ENCODE measurements at regions not wholly inside any gene's neighbourhood (a gene's known extent, or its start where the extent isn't known, plus 50 kb on each side); places are given as distances from the start of the nearest gene placed in this dataset.
A peak's percentile ranks its signal among the peaks of the same experiment; 100 is the strongest.

DNA sequence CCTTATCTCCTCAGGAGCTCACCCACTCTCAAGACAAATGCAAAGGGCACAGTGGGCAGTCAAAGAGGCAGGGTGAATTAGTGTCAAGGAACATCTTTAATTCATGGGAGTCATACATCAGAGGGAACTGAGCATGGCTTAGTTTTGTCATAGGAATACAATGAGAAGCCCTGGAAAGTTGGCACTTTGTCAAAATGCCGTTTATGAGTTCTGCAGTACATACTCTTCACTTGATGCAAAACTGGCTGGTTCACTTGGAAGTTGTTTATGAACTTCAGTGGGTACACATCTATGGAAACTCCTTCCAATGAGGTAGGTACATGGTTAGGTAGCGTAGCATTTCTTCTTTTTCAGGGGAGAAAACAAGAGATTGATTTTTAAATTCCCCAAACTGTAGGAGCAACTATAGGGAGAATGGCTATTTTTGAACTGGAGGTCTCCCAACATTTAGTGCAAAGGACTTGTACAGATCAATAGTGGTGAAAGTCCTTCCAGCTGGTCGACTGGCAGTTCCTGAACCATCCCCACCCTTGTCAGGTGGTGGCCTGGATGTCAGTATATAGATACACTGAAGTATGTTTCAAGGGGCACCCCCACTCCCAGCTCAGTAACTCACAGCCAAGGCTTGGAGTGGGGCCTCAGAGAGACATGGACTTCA lies 580.5 kb downstream of the REEP3 start (continued):
- TF ChIP-seq TBX2 (CRISPR knock-in tag; IDR thresholded peaks at IDR 0.05; ENCODE audit: borderline replicate concordance) (no peak), ZNF570 (CRISPR knock-in tag; IDR thresholded peaks at IDR 0.05; ENCODE audit: borderline replicate concordance) (no peak), HMG20B (CRISPR knock-in tag; conservative IDR thresholded peaks at IDR 0.05) (no peak), NFIB (CRISPR knock-in tag; IDR thresholded peaks at IDR 0.05; ENCODE audit: borderline replicate concordance) (no peak), AHDC1 (CRISPR knock-in tag; IDR thresholded peaks at IDR 0.05; ENCODE audit: borderline replicate concordance) (no peak; the same call in 1 of the 2 replicates), TFAP4 (IDR thresholded peaks at IDR 0.05; ENCODE audit: borderline replicate concordance, low read depth) (peak; percentile 80), ONECUT2 (CRISPR knock-in tag; IDR thresholded peaks at IDR 0.05) (0 out of 2 replicates have a peak, but pooled peaks have one; percentile 51), NRL (CRISPR knock-in tag; IDR thresholded peaks at IDR 0.05; ENCODE audit: borderline replicate concordance) (no peak), ATF7-NPFF (CRISPR knock-in tag; IDR thresholded peaks at IDR 0.05; ENCODE audit: low read depth) (no peak), GPN1 (CRISPR knock-in tag; IDR thresholded peaks at IDR 0.05; ENCODE audit: borderline replicate concordance) (no peak), DMTF1 (CRISPR knock-in tag; IDR thresholded peaks at IDR 0.05) (no peak), FOXK1 (CRISPR knock-in tag; IDR thresholded peaks at IDR 0.05; ENCODE audit: borderline replicate concordance, low read depth) (no peak), KDM6A (CRISPR knock-in tag; IDR thresholded peaks at IDR 0.05; ENCODE audit: low read depth) (no peak)
- TF ChIP-seq, protein P1, sequence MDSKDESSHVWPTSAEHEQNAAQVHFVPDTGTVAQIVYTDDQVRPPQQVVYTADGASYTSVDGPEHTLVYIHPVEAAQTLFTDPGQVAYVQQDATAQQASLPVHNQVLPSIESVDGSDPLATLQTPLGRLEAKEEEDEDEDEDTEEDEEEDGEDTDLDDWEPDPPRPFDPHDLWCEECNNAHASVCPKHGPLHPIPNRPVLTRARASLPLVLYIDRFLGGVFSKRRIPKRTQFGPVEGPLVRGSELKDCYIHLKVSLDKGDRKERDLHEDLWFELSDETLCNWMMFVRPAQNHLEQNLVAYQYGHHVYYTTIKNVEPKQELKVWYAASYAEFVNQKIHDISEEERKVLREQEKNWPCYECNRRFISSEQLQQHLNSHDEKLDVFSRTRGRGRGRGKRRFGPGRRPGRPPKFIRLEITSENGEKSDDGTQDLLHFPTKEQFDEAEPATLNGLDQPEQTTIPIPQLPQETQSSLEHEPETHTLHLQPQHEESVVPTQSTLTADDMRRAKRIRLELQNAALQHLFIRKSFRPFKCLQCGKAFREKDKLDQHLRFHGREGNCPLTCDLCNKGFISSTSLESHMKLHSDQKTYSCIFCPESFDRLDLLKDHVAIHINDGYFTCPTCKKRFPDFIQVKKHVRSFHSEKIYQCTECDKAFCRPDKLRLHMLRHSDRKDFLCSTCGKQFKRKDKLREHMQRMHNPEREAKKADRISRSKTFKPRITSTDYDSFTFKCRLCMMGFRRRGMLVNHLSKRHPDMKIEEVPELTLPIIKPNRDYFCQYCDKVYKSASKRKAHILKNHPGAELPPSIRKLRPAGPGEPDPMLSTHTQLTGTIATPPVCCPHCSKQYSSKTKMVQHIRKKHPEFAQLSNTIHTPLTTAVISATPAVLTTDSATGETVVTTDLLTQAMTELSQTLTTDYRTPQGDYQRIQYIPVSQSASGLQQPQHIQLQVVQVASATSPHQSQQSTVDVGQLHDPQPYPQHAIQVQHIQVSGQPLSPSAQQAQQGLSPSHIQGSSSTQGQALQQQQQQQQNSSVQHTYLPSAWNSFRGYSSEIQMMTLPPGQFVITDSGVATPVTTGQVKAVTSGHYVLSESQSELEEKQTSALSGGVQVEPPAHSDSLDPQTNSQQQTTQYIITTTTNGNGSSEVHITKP (CRISPR knock-in tag; IDR thresholded peaks at IDR 0.05; ENCODE audit: low read depth) = no peak
- TF ChIP-seq, protein P2, sequence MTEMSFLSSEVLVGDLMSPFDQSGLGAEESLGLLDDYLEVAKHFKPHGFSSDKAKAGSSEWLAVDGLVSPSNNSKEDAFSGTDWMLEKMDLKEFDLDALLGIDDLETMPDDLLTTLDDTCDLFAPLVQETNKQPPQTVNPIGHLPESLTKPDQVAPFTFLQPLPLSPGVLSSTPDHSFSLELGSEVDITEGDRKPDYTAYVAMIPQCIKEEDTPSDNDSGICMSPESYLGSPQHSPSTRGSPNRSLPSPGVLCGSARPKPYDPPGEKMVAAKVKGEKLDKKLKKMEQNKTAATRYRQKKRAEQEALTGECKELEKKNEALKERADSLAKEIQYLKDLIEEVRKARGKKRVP (CRISPR knock-in tag; IDR thresholded peaks at IDR 0.05) = no peak

All from HepG2 (cell line).